Keratinocyte (primary cell): ENCODE measurements at regions not wholly inside any gene's neighbourhood (a gene's known extent, or its start where the extent isn't known, plus 50 kb on each side); places are given as distances from the start of the nearest gene placed in this dataset.

Experiments
- DNase-seq: peaks from one replicate; pipeline ENCODE4 v3.0.0-alpha.2; 2011; ENCODE audit warnings: low read depth, missing footprints, low spot score
- FAIRE-seq: peaks from 2 replicates; lab custom pipeline; 2011; peaks lifted over from hg19 to GRCh38; lab: Jason Lieb, UNC
- H2AFZ ChIP-seq: 2 replicates; pipeline ENCODE4 v1.6.0; 2012; ENCODE audit warnings: low read length, control low read depth, inconsistent platforms; ENCODE audit not compliant: control insufficient read depth
- H3K27ac ChIP-seq: 2 replicates; pipeline ENCODE4 v1.5.1; 2011; ENCODE audit warnings: low read length; ENCODE audit not compliant: control insufficient read depth, insufficient read depth
- H3K27me3 ChIP-seq: 3 replicates; pipeline ENCODE4 v1.6.0; 2011; ENCODE audit warnings: low read length; ENCODE audit not compliant: control insufficient read depth, insufficient read depth; ENCODE audit errors: extremely low read depth
- H3K36me3 ChIP-seq, 2 experiments: 2 replicates in 1 of 2; 3 replicates in 1 of 2; pipeline ENCODE4 v1.5.1; 2011; ENCODE audit warnings: low read length in 2 of 2, mild to moderate bottlenecking in 1 of 2; ENCODE audit not compliant: control insufficient read depth in 2 of 2, insufficient read depth in 2 of 2; ENCODE audit errors: extremely low read depth in 1 of 2
- H3K4me1 ChIP-seq: 3 replicates; pipeline ENCODE4 v1.5.1; 2011; ENCODE audit warnings: low read length; ENCODE audit not compliant: control insufficient read depth, insufficient read depth; ENCODE audit errors: extremely low read depth
- H3K4me2 ChIP-seq: 3 replicates; pipeline ENCODE4 v1.6.0; 2011; ENCODE audit warnings: low read depth, low read length; ENCODE audit not compliant: control insufficient read depth, insufficient read depth; ENCODE audit errors: extremely low read depth
- H3K4me3 ChIP-seq, 3 experiments: fragments of 200-600 bp in 1 of 3; sonication (generic) in 1 of 3; 2 replicates in 2 of 3; 3 replicates in 1 of 3; pipeline ENCODE4 v1.5.1; 2011 to 2016; ENCODE audit warnings: low read length in 3 of 3, mild to moderate bottlenecking in 3 of 3, control low read depth in 2 of 3, inconsistent platforms in 1 of 3, low read depth in 1 of 3, mixed read lengths in 1 of 3, mixed run types in 1 of 3, moderate library complexity in 1 of 3; ENCODE audit not compliant: control insufficient read depth in 2 of 3, insufficient read depth in 2 of 3; ENCODE audit errors: extremely low read depth in 1 of 3
- H3K79me2 ChIP-seq: 2 replicates; pipeline ENCODE4 v1.6.0; 2012; ENCODE audit warnings: low read length; ENCODE audit not compliant: control insufficient read depth, insufficient read depth
- H3K9ac ChIP-seq: 3 replicates; pipeline ENCODE4 v1.6.0; 2011; ENCODE audit warnings: low read length; ENCODE audit not compliant: control insufficient read depth, insufficient read depth; ENCODE audit errors: extremely low read depth
- H3K9me1 ChIP-seq: 3 replicates; pipeline ENCODE4 v1.6.0; 2011; ENCODE audit warnings: low read length; ENCODE audit not compliant: control insufficient read depth, insufficient read depth; ENCODE audit errors: extremely low read depth
- H3K9me3 ChIP-seq: 2 replicates; pipeline ENCODE4 v1.5.1; 2012; ENCODE audit warnings: low read depth, low read length; ENCODE audit not compliant: control insufficient read depth
- H4K20me1 ChIP-seq: 3 replicates; pipeline ENCODE4 v1.6.0; 2011; ENCODE audit warnings: low read length; ENCODE audit not compliant: control insufficient read depth, insufficient read depth; ENCODE audit errors: extremely low read depth
- CTCF ChIP-seq, 3 experiments: IDR thresholded peaks in 1 of 3; conservative IDR thresholded peaks in 1 of 3; optimal IDR thresholded peaks in 1 of 3; 2 replicates in 2 of 3; 3 replicates in 1 of 3; pipeline versions ENCODE3 to v1.5.1; 2011; ENCODE audit warnings: low read length in 3 of 3, mild to moderate bottlenecking in 3 of 3, moderate library complexity in 2 of 3, control low read depth in 1 of 3, inconsistent platforms in 1 of 3; ENCODE audit not compliant: insufficient read depth in 2 of 3; ENCODE audit errors: extremely low read depth in 1 of 3
- EZH2 ChIP-seq: IDR thresholded peaks from one replicate; pipeline ENCODE4 v1.6.1; 2012; ENCODE audit warnings: inconsistent platforms, mild to moderate bottlenecking, low read length, moderate library complexity
- dilution Hi-C: fragments of 300-500 bp; cut with MboI; formaldehyde crosslinking; loops from one replicate; pipeline ENCODE4 v1.7.0; 2020; ENCODE audit warnings: low sequenced_read_pairs; ENCODE audit not compliant: extremely low pct_ligation_motif_present

- TF ChIP-seq EZH2 = no peak
- no peak for TF ChIP-seq CTCF (optimal IDR thresholded peaks at IDR 0.05 in 1 of 3, IDR thresholded peaks at IDR 0.05 in 1 of 3, conservative IDR thresholded peaks at IDR 0.05 in 1 of 3; ENCODE audit: extremely low read depth in 1 of 3, insufficient read depth in 2 of 3, low read length in 3 of 3)
- no peaks in the 10 kb centered on the region for H3K9me1 ChIP-seq
These were observed 131.0 kb upstream of the PPP2R2D start for GRCh38 chr10:131769571-131770410.

DNA sequence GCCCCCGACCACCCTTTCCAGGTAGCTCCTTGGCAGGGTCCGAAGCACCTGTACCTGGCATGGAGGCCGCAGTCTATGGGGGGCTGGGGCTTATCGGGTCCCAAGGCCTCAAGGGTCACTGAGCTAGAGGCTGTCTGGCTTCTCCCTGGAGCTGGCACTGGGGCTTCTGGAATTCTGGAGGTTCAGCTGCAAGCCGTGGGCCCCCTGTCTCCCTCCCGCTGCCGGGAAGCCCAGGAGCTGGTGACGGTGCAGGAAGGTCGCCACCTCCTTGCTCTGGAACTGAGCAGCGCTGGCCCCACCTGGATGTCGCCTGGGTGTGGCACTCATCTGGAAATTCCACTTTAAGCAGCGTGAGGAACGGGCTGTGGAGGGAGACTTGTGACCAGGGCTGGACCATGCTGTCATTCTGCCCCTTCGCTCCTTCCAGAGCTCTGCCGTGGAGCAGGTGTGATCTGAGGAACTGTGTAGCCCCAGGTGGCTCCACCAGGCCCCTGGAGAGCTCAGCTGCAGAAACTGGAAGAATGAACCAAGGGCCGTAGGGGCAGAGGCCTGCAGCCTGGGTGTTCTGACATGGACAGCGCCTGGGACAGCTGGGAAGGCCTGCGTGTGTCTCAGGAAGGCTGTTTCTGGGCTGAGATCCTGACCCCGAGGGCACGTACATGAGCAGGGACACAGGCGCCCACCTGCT, 129.7 kb upstream of the PPP2R2D start:
- FAIRE-seq (no peak), DNase-seq (no peak)
- Histone ChIP-seq H2AFZ (no peak overlapping the region), H3K9me1 (no peaks in the 10 kb centered on the region), H3K9ac (no peak overlapping the region), H3K4me1 (no peaks in the 10 kb centered on the region), H3K4me2 (no peak overlapping the region), H3K4me3 (no peak overlapping the region), H4K20me1 (no peaks in the 10 kb centered on the region), H3K27me3 (no peaks in the 10 kb centered on the region), H3K9me3 (peaks cover 3% of the 10 kb centered on the region), H3K36me3 (no peaks in the 10 kb centered on the region), H3K27ac (no peak overlapping the region), H3K79me2 (no peaks in the 10 kb centered on the region)
- TF ChIP-seq CTCF (optimal IDR thresholded peaks at IDR 0.05 in 1 of 3, IDR thresholded peaks at IDR 0.05 in 1 of 3, conservative IDR thresholded peaks at IDR 0.05 in 1 of 3; ENCODE audit: extremely low read depth in 1 of 3, insufficient read depth in 2 of 3, low read length in 3 of 3) (no peak), EZH2 (no peak)
- dilution Hi-C loops = no loop called here

More at GRCh38 chr10:131769571-131770410, 131.0 kb upstream of the PPP2R2D start:
- dilution Hi-C loops = no loop called here
- H4K20me1 ChIP-seq = no peaks in the 10 kb centered on the region
- no peak overlapping the region for H3K4me2 ChIP-seq
- no peak overlapping the region for H3K27ac ChIP-seq
- H3K36me3 ChIP-seq = no peaks in the 10 kb centered on the region
- no peaks in the 10 kb centered on the region for H3K27me3 ChIP-seq
- no peak overlapping the region for H3K9ac ChIP-seq
- H3K9me3 ChIP-seq = peaks cover 4% of the 10 kb centered on the region
- DNase-seq (no peak), FAIRE-seq (no peak)
- H2AFZ ChIP-seq = no peak overlapping the region
- no peak overlapping the region for H3K4me3 ChIP-seq
- no peaks in the 10 kb centered on the region for H3K4me1 ChIP-seq
- no peaks in the 10 kb centered on the region for H3K79me2 ChIP-seq
